A673 (cell line): ENCODE measurements at regions not wholly inside any gene's neighbourhood (a gene's known extent, or its start where the extent isn't known, plus 50 kb on each side); places are given as distances from the start of the nearest gene placed in this dataset.

Experiments
- EZH2 ChIP-seq: fragments of 200-600 bp; sonication (generic); IDR thresholded peaks from 2 replicates; pipeline ENCODE4 v1.6.1; 2017; ENCODE audit warnings: borderline replicate concordance, low read depth, mild to moderate bottlenecking, mixed read lengths, antibody characterized with exemption, low read length; ENCODE audit not compliant: poor library complexity, severe bottlenecking
- TF ChIP-seq, protein P1 (sequence below): fragments of 300-800, 200-600 bp; sonication (generic); conservative IDR thresholded peaks from 2 replicates; pipeline ENCODE4 v1.5.1; 2017; ENCODE audit warnings: low read depth, mild to moderate bottlenecking, antibody characterized with exemption, low read length, moderate library complexity, mixed read lengths

DNA sequence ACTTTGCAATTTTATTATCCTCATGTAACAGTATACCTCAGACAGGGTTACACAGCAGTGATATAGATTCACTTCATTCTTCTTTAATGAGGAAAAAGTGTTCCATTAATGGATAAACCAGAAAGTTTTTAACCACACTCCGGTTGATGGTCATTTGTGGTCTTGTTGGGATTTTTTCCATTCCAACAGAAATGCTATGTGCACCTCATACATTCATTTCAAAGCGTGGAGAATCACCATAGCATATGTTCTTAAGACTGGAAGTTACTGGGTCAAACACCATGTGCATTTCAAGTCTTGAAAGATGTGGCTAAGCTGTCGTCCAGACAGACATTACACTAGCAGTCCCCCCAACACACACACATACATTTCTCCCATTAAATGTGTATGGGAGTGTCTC lies 245.8 kb upstream of the CDH5 start:
- TF ChIP-seq, protein P1, sequence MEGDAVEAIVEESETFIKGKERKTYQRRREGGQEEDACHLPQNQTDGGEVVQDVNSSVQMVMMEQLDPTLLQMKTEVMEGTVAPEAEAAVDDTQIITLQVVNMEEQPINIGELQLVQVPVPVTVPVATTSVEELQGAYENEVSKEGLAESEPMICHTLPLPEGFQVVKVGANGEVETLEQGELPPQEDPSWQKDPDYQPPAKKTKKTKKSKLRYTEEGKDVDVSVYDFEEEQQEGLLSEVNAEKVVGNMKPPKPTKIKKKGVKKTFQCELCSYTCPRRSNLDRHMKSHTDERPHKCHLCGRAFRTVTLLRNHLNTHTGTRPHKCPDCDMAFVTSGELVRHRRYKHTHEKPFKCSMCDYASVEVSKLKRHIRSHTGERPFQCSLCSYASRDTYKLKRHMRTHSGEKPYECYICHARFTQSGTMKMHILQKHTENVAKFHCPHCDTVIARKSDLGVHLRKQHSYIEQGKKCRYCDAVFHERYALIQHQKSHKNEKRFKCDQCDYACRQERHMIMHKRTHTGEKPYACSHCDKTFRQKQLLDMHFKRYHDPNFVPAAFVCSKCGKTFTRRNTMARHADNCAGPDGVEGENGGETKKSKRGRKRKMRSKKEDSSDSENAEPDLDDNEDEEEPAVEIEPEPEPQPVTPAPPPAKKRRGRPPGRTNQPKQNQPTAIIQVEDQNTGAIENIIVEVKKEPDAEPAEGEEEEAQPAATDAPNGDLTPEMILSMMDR: no peak
- TF ChIP-seq EZH2: no peak
